Calu3 (cell line): ENCODE measurements at regions not wholly inside any gene's neighbourhood (a gene's known extent, or its start where the extent isn't known, plus 50 kb on each side); places are given as distances from the start of the nearest gene placed in this dataset.

ENCODE experiments used
- BruUV-seq: library from RNA; stranded (reverse); fragments of 400-500 nt; replicated peaks from 2 replicates; lab custom pipeline; 2021; lab: Mats Ljungman, UMichigan
- CTCF ChIA-PET: fragments of 300-600 bp; sonication (Branson Sonifier 250); formaldehyde crosslinking; loops from one replicate; lab custom pipeline; 2022; ENCODE audit warnings: antibody characterized with exemption; lab: Charles Lee
- DNase-seq: peaks from one replicate; pipeline ENCODE4 v3.0.0; 2022
- H3K27ac Mint-ChIP-seq: one replicate; pipeline ENCODE4 v1.8.0; 2022; ENCODE audit warnings: mixed read lengths; ENCODE audit not compliant: unreplicated experiment
- H3K27me3 Mint-ChIP-seq: one replicate; pipeline ENCODE4 v1.8.0; 2022; ENCODE audit warnings: mixed read lengths; ENCODE audit not compliant: unreplicated experiment
- H3K36me3 Mint-ChIP-seq: one replicate; pipeline ENCODE4 v1.8.0; 2022; ENCODE audit warnings: mild to moderate bottlenecking, moderate library complexity, mixed read lengths; ENCODE audit not compliant: insufficient read depth, unreplicated experiment
- H3K4me1 Mint-ChIP-seq: one replicate; pipeline ENCODE4 v1.8.0; 2022; ENCODE audit warnings: mild to moderate bottlenecking, low read depth, mixed read lengths; ENCODE audit not compliant: unreplicated experiment
- H3K4me3 Mint-ChIP-seq: one replicate; pipeline ENCODE4 v1.8.0; 2022; ENCODE audit warnings: mild to moderate bottlenecking, low read depth, moderate library complexity, mixed read lengths; ENCODE audit not compliant: unreplicated experiment
- H3K9me3 Mint-ChIP-seq: one replicate; pipeline ENCODE4 v1.8.0; 2022; ENCODE audit warnings: low read depth, mixed read lengths; ENCODE audit not compliant: unreplicated experiment
- CTCF ChIP-seq: fragments of 200-600 bp; IDR thresholded peaks from one replicate; pipeline ENCODE4 v1.8.0; 2022; ENCODE audit warnings: antibody characterized with exemption; ENCODE audit not compliant: unreplicated experiment
- intact Hi-C: fragments of 100-400 bp; cut with micrococcal nuclease; formaldehyde crosslinking; loops from one replicate; pipeline ENCODE4 v1.10.0; 2022; ENCODE audit not compliant: unreplicated experiment

GRCh38 chr17:33464669-33465280 lies 171.7 kb upstream of the ASIC2 start:
- DNase-seq, result no peak
- H3K4me1 Mint-ChIP-seq, result no peaks in the 10 kb centered on the region
- peaks cover 6% of the 10 kb centered on the region for H3K9me3 Mint-ChIP-seq
- intact Hi-C loops, result no loop called here
- TF ChIP-seq CTCF, result no peak
- H3K27ac Mint-ChIP-seq, result no peak overlapping the region
- no TSS peak for BruUV-seq
- H3K27me3 Mint-ChIP-seq, result peaks cover 33% of the 10 kb centered on the region
- CTCF ChIA-PET, result interaction anchor here (0.7 kb wide), 1 partner anchor 108 kb away, joined by 3 read pairs; no protein-coding TSS in a partner anchor
- no peaks in the 10 kb centered on the region for H3K36me3 Mint-ChIP-seq
- no peak overlapping the region for H3K4me3 Mint-ChIP-seq

DNA sequence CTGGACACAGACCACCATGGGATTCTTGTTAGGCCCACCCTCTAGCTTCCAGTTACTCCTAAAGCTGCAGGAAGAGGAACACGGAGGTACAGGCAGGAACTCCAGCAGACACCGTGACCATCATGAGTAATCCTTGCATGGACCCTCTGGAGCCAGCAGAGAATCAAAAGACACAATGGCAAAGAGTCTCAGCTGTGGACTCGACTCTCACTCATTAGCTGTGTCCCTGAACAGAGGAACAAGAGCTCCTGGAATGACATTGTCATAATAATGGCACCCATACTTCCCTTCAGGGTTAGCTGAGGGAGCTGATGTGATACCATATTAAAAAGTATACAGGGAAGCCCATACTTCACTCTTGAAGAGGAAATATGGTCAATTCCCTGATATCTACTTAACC lies 176.3 kb upstream of the ASIC2 start:
- Mint-ChIP-seq H3K36me3 (no peaks in the 10 kb centered on the region), H3K4me1 (no peaks in the 10 kb centered on the region), H3K27ac (no peak overlapping the region), H3K27me3 (peaks cover 17% of the 10 kb centered on the region), H3K9me3 (peaks cover 4% of the 10 kb centered on the region), H3K4me3 (no peak overlapping the region)
- DNase-seq, result no peak
- TF ChIP-seq CTCF, result no peak
- BruUV-seq, result no TSS peak
- intact Hi-C loops, result no loop called here
- CTCF ChIA-PET, result no interaction called here

DNA sequence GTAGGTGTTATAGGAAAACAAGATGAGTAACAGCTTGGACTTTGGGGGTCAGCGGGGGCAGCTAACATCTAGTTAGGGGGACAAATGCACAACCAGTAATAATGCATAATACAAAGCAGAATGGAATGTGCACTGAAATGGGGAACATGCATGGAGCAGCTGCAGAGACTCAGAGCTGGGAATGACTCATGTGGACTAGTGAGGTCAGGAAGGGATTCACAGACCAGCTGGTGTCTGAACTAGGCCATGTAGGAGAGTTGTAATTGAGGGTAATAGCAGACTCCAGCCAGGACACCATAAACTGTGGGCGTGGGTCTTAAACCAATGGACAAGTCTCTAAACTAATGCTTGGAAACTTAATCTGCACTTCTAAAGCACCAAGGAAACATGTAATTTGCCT lies 176.8 kb upstream of the ASIC2 start:
- Mint-ChIP-seq H3K27me3 (peaks cover 22% of the 10 kb centered on the region), H3K36me3 (no peaks in the 10 kb centered on the region), H3K9me3 (peaks cover 4% of the 10 kb centered on the region), H3K27ac (no peak overlapping the region), H3K4me1 (no peaks in the 10 kb centered on the region), H3K4me3 (no peak overlapping the region)
- BruUV-seq, result no TSS peak
- no peak for DNase-seq
- CTCF ChIA-PET, result no interaction called here
- intact Hi-C loops, result no loop called here
- no peak for TF ChIP-seq CTCF

DNA sequence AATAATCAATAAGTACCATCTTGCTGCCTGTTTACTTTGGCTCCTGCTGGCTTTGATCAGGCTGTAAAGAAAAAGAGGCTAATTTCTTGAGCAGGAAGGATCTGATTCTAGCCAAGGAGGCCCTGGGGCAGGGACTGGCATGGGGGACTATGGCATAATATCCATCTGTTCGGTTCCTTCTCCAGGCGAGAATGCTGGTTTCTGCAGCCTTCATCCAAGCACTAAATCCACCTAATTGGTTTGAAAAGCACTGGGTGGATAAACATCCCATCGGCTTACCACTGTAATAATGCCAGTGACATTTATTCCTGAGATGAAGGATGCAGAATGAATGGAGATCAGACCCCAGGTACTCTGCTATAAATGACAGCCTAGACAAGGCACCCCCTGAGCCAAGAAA lies 180.0 kb upstream of the ASIC2 start:
- TF ChIP-seq CTCF, result no peak
- CTCF ChIA-PET, result no interaction called here
- no peaks in the 10 kb centered on the region for H3K4me1 Mint-ChIP-seq
- intact Hi-C loops, result no loop called here
- H3K36me3 Mint-ChIP-seq, result no peaks in the 10 kb centered on the region
- peaks cover 35% of the 10 kb centered on the region for H3K27me3 Mint-ChIP-seq
- H3K27ac Mint-ChIP-seq, result no peak overlapping the region
- BruUV-seq, result no TSS peak
- H3K4me3 Mint-ChIP-seq, result no peak overlapping the region
- peaks cover 4% of the 10 kb centered on the region for H3K9me3 Mint-ChIP-seq
- no peak for DNase-seq
